HG02642 (cell line): ENCODE measurements at regions not wholly inside any gene's neighbourhood (a gene's known extent, or its start where the extent isn't known, plus 50 kb on each side); places are given as distances from the start of the nearest gene placed in this dataset.

Source experiments
- ATAC-seq: cut with Tn5 transposase; IDR thresholded peaks from one replicate; pipeline ENCODE4 v1.9.1; 2021; ENCODE audit warnings: mild to moderate bottlenecking; ENCODE audit not compliant: unreplicated experiment, poor library complexity

- ATAC-seq = no peak
Observed at GRCh38 chr2:165033402-165033801, 78.1 kb upstream of the SLC38A11 start.

DNA sequence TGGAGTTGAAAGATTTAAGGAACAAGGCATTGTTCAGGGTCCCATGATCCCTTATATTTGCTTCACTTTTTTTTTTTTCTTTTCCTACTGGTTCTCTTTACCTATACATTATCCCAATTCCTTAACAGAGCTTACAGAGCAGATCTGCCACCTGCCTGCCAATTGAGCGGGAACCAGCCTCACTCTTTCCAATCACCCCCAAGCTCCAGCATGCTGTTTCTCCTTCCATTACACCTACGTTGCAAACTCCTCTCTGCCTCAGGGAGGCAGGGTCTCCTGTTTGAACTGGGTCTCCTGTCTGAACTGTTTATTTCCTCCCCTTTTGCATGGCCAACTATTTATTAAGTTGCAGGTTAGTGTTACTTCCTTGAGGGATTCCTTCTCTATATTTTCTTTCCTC, 77.2 kb upstream of the SLC38A11 start:
- ATAC-seq = no peak

DNA sequence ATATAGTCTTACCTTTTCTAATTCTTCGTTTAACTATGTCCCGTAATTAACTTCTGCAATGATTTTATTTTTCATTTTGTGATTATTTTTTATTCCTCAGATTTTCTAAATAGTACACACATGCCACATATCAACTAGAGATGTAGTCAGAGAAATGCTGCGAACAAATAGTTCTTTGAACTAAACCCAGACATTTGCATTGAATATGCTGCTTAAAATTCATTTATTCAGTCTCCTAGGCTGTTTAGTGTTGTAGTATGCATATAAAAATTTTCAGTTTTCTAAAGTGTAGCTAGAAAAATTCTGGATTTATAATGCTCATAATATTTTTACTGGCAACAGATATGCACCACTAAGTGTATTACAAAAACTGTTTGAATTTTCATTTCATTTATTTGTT, 68.9 kb upstream of the SLC38A11 start:
- ATAC-seq = no peak

GRCh38 chr2:165022781-165023180, 67.5 kb upstream of the SLC38A11 start:
- ATAC-seq = no peak

DNA sequence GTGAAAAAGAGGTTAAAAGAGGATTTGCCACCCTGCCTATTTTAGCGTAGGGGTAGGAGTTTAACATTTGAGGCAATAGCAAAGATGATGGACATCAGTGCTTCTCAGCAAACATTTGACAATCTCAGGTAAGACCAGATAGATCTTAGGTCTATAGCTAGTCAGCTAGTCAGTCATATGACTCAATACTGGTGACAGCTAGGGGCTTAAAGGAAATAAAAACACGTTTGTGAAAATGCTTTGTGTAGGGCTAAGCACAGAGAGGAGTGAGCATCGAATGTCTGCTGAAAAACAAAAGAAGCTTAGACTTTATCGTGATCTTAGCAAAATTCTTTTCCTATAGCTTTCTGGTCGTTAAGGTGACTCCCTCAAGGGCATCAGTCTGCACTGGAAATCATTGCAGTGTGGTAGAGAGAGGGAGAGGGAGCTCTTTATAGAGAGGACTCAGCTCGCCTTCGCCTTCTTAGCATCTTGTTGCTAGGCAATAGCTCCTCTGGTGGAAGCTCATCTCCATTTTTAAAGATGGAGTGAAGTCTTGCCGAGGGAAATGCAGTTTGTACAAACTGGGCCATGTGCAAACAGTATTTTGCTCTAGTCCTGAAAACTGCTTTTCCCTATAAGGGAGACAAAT, 62.8 kb upstream of the SLC38A11 start:
- no peak for ATAC-seq

DNA sequence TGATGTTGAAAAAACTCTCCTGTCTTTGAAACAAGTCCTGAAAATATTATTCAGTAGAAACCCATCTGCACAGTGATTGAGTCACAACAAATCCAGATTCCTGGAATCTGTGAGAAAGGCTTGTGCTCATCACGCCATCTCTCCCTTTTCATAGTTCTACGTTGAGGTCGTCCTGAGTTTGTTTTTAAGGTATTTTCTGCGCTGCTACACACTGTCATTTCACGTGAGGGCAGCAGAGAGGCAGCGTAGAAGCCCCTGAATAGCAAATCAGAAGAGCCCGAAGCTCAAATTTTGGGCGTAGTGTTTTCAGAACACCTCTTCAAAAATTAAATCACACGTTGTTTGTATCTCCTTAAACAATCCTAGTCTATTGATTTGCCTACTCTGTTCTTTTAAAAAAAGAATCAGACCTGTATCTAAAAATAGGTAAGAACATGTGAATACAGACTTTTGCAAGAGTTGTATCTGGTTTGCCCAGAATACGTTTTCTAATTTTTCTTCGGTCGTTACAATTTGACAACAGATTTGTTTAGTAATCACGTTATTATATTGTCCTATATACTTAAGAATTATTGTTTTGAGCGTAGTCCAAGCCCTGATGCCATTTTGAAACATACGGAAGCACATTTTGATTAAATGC, 61.6 kb upstream of the SLC38A11 start:
- ATAC-seq = peak; percentile 74

DNA sequence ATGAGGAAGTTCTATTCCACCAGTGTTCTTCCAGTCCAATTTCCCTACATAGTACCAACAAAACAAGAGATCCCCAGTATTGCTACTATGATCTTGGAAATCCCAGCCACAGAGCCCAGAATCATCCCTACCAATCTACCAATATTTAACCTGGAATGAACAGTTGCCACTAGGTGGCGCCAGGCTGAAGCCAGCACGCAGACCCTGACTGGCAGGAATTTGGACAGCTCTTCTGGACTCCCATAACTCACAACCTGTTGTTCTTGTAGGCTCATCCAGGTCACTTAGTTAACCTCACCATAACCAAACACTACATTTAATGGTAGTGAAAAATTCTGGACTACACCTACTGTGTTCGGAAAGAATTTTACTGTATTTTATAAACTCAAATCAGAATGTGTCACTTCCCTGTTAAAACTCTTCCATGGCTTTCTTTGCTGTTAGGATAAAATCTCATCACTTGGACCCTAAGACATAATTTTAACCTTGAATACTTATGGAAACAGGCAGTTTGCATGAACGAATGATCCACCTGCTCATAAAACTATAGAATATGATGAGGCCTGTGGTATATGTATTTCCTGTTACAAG, 59.8 kb upstream of the SLC38A11 start:
- peak; percentile 82 for ATAC-seq

DNA sequence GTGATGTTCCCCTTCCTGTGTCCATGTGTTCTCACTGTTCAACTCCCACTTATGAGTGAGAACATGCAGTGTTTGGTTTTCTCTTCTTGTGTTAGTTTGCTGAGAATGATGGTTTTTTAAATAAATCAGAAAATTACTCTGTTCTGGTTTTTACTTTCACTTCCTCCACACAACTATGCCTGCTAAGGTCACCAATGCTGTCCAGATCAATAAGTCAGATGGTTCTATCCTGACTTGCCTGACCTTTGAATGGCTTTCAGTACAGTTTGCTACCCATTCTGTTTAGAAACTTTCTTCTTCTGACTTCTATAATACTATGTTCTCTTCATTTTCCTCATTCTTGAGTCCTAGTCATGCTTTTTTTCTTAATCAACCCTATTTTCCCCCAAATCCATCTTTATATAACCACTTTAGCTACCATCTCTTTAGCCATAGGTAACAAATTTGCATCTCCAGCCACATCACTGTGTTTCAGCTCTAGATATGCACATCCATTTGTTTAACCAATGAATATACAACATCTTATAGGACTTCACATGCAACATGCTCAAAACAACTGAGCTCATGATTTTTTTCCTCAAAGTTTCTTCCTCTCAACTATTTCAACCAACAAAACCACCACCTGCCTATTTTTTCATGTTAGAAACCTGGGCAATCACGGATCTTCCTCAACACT, 58.8 kb upstream of the SLC38A11 start:
- peak; percentile 47 for ATAC-seq

- ATAC-seq = no peak
Observed at GRCh38 chr2:165011199-165011598, 55.9 kb upstream of the SLC38A11 start.

GRCh38 chr2:165010556-165010955, 55.2 kb upstream of the SLC38A11 start:
- no peak for ATAC-seq

GRCh38 chr2:165009466-165009865, 54.1 kb upstream of the SLC38A11 start:
- ATAC-seq = no peak

DNA sequence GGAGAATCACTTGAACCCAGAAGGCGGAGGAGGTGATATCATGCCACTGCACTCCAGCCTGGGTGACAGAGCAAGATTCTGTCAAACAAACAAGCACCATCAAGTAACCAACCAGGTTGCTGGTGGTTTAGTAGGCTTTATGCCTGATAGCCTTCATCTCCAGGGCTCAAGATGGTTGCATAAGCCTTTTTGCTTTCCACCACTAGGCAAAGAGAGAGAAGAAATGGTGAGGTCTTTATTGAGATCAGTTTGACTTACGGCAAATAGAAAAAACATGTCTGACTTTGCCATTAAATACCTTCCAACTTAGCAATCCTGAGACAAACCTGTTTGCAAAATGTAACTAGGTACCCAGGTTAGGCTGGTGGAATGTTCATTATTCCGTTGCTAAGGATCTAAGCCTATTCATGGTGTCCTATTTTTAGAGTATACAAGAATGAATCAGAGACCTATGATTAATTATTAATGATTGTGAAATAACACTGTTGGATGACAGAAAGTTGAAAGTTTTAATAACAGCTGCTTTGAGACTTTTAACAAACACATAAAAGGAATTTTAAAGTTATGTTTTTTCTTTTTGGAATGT, 53.5 kb upstream of the SLC38A11 start:
- no peak for ATAC-seq

DNA sequence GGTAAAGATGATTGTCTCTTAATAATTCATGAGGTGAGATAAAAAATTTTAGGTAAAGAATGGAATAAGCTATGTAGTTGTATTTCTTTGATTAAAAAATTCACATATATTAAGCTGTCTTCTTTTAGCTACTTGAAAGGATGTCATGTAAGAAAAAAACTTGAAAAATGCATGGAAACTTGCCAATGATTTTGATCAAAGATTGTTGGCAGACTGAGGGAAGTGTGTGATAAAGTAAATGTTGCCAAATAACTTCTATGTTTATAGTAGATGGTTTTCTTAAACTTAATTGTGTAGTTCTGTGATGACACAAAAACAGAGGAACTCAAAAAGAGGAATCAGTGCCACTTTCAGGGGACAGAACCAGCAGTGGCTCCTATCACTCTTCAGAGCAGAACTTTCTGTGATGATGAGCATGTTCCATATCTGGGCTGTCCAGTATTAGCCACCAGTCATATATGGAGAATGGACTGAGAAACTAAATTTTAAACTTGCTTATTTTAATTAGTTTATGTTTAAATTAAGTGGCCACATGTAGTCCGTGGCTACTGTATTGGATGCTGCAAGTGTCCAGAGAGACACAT, 51.9 kb upstream of the SLC38A11 start:
- ATAC-seq = no peak
